Stimulated activated CD8-positive, alpha-beta memory T cell treated with anti-CD3 and anti-CD28 coated beads, Interleukin-12 subunit alpha, Interleukin-12 subunit beta, amount 100 ng/mL, for 1 hour (primary cell): ENCODE measurements at regions not wholly inside any gene's neighbourhood (a gene's known extent, or its start where the extent isn't known, plus 50 kb on each side); places are given as distances from the start of the nearest gene placed in this dataset.
"Not testable (repeated sequence)": the region's sequence is repeated elsewhere in the genome, so short reads cannot be mapped to it uniquely, and the experiment has no call there.

Experiments used
- DNase-seq: peaks from one replicate; pipeline ENCODE4 v3.0.0-alpha.2; 2020; ENCODE audit warnings: low read depth

DNA sequence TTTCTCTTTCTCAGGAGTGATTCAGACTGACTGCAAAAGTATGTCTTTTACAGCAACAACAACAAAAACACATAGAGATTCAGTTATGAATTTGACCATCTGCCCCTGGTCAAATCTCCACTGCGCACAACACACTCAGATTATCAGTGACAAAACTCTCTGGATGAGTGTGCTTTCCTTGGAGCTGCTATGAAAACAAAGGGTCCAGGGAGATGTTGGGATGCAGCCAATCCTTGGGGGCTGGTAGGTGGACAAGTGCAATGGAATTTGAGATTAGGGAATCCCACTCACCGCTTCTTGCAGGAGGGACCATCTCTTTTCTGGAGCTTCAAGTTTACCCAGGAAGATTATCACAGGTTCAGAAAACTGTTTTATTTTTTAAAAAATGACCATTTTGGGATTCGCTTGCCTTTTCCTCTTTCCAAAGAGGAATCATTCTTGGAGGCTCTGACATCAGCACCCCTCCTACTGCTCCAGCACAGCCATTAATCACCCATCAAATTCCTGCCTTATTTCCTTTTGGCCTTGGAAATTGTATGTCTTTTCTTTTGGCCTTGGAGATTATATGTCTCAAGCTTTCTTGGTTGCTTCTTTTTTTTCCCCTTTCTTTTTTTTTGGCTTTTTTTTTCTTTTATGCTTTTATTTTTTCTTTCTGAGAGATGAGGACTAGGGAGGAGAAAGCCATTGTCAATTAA is 311.8 kb downstream of the TSHZ3 start:
- DNase-seq, result no peak

DNA sequence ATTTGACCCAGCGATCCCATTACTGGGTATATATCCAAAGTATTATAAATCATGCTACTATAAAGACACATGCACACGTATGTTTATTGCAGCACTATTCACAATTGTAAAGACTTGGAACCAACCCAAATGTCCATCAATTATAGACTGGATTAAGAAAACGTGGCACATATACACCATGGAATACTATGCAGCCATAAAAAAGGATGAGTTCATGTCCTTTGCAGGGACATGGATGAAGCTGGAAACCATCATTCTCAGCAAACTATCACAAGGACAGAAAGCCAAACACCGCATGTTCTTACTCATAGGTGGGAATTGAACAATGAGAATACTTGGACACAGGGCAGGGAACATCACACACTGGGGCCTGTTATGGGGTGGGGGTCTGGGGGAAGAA is 317.8 kb downstream of the TSHZ3 start:
- not testable (repeated sequence) for DNase-seq

DNA sequence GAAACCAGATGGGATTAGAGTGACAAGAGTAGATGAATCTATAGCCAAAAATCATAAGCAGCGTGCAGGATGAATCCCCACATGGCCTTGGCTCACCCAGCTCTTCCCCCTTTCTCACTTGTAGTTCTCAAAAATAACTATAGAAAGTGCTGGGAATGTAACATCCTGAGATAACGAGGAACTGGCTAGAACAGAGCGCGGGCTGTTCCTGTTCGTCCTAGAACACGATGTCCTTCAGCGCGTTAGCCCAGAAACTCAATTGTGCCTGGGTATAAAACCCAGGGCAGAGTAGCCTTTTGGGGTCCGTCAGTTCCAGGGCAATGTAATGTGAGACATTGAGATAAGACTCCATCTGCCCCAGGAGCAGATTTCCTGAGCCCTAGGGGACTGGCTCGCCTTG is 326.2 kb downstream of the TSHZ3 start:
- no peak for DNase-seq

DNA sequence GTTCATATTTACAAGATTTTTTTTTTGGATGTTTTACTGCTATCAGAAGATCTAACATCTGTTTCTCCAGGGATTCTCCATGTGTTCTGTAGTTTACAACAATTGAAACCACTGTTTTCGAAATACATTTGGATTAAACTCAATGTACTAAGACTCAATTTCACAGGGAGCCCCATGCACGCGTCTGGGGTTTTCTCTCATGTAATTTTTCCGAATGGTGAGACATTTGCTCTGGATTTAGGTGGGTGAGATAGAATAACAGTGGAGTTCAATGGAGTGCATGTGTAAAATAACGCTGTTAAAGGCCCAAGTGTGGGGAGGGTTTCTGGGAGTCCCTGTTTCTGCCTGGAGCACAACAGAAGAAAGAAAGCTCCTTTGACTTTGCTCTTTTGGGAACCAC is 330.3 kb downstream of the TSHZ3 start:
- DNase-seq, result no peak

DNA sequence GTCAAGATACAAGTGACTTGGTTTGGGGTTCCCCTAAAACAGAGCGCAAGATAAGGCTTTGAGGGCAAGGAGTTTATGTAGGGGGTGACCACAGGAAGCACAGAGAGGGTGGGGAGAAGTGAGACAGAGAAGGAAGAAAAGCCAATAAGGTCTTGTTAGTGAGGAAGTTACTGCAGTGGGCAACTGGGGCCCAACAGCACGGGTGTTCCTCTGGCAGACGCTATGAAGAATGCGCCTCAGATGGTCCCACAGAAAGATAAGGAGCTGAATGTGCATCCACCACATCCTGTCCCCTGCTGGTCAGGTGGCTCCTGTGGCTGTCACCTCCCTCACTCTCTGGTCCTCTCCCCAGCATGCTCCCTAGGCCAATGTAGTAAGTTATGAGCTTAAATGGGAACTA is 333.5 kb downstream of the TSHZ3 start:
- no peak for DNase-seq

DNA sequence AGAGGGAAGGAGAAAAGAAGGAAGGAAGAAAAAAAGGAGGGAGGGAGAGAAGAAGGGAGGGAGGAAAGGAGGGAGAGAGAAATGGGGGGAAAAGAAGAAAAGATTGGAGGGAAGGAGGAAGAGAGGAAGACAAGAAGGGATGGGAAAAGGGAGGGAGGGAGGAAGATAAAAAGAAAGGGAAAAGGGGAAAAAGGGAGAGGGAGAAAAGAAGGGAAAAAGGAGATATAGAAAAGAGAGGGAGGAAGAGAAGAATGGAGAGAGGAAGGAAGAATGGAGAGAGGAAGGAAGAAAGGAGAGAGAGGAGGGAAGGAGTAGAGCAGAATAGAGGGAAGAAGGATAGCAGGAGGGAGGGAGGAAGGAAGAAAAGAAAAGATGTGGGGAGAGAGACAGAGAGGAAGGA is 334.6 kb downstream of the TSHZ3 start:
- no peak for DNase-seq

DNA sequence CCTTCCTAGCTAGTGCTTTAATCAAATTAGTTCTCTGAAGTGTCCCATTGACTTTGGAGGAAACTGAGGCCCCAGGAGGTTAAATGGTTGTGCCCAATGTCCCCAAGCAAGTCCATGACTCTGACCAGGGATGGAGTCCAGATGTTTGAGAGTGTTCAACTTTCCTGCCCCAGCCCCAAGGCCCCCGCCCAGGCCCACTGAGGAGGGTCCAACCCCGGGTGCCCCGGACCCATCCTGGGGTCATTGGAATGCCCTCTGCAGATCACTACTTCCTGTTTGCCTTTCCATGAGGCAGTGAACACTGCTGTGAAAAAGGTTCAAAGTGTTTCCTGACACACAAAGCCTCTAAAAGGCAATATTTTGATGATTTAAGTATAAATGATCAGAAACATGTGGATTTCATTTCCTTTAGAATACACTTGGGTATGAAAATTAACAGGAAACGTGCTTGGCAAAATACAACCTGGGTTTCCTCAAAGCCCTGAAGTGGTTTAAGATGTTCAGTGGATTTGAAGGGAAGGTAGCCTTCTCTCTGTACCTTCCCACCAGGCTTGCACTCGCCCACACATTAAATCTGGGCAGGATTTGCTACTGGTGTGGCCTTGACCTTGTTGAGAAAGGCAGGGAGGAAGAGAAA is 335.7 kb downstream of the TSHZ3 start:
- no peak for DNase-seq

DNA sequence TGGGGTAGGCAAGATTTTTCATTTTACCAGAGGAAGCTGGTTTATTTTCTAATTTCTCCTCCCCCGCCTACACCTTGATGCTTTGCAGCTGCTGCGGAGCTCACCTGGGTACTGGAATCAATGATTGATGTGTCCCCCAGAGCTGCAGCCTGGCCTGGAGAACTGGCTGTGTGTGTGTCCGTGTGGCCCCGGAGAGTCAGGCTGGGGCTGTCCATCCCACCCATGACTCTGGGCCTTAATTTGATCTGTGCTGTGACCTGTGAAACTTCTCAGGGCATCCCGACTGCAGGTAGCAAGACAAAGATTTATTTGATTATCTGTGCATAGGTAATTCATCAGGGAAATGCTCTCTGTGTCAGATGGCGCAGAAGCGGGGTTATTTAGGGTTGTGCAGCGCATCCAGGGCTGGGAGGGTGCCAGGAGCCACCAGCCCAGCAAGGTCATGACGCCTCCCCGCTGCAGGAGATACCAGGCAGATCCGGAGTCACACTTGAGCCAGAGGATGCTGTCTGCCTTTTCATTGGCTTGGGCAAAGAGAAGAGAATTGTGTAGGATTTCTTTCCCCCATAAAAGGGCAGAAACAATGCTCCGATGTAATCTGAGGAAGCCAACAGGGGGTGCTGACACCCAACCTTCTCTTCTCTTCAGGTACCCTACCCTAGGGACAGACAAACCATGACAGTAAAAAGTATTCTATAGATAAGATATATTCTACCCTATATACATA is 346.6 kb downstream of the TSHZ3 start:
- no peak for DNase-seq

DNA sequence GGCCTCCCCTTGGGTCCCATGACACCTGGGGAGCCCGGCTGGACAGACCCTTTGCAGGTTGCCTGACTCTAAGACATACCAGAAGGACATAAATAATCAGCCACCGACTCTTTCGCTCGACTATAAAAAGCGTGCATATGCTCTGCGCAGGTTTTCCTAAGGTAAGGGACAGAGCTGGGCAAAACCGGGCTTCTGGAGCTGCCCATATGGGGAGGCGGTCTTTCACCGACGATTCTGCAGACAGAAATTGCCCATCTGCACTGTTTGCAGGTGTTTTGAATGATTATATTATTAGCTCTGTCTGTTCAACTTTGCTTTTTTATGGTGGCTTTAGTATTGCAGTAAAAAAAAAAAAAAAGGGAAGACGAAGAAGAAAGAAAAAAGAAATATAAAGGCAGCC is 347.2 kb downstream of the TSHZ3 start:
- DNase-seq, result no peak

DNA sequence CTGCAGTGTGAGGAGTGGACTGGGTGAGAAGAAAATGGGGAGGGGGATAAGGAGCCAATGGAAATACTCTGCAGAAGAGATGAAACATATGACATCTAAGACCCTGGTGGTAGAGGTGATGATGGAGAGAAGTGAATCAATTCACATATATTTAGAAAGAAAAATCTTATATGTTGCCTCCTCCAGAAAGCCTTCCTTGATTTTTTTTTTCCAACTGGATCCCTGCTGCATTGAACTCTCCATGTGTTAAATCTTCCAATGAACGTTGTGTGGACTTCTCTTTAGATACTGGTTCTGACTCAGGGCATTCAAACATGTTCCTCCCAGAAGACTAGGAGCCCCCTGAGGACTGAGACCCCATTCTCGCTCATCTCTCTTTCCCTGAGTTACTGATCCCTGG is 348.3 kb downstream of the TSHZ3 start:
- no peak for DNase-seq

DNA sequence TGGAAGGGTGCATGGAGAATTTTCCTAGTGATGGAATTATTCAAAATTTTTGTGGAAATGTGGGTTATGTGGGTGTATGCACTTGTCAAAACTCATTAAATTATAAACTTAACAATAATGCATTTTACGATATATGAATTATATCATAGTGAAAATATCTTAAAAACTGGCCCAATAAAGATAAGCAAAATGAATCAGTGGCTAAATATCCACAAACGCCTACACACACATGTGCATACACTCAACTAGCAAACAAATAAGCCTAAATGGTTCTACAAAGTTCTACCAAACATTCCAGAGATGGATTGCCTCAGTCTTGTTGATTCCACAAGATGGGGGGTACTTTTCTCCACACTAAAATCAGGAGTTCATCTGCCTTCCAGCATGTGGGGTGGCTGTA is 349.5 kb downstream of the TSHZ3 start:
- no peak for DNase-seq

DNA sequence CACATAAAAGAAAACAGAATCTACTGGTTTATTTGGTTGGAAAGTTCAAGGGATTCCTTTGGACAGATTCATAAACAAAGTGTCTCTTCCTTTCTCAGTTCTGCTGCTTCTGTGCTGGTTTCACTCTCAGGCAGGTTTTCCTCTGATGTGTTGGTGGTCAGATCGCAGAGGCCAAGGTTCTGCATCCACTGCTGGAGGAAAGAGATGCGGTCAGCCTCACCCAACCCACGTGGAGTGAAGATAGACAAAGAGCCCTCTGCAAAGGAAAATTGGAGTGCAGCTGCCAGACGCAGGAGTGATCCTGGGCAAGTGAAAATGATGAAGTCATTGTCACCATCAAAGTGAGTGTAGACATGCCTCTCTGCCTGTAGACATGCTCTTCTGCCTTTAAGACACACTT is 352.0 kb downstream of the TSHZ3 start:
- no peak for DNase-seq

DNA sequence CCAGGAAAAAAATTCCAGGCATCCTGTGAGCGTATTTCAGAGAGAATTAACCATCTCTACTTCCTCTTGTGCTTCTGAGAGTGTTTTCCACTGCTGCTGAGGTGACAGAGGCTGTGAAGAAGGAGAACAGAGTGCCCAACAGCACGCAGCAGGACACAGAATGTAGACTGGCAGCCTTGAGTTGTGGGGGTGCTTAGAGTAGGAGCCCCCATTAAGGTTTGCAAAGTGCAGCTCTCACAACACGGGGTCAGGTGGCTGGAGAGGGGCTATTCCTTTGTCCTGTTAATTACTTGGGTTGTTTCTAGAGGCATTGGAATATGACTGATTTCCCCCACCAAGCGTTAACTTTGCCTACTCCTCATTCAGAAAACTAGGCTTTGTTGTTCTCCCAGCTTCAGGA is 370.6 kb downstream of the TSHZ3 start:
- DNase-seq, result no peak

DNA sequence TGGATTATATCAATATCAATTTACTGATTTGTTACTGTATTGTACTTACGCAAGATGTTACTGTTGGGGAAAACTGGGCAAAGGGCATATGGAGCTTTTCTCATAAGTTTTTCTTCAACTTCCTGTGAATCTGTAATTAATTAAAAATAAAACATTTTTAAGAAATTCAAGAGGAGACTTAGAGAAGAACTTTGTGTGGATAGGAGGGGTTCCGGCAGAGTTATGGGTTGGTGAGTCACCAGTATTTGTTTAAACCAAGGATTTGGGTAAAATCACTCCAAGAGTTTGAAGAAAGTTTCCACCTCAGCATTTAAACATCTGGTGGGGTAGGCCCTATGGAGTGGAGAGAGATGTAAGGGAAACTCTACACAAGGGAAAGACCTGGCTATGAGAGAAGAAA is 379.6 kb downstream of the TSHZ3 start:
- no peak for DNase-seq

DNA sequence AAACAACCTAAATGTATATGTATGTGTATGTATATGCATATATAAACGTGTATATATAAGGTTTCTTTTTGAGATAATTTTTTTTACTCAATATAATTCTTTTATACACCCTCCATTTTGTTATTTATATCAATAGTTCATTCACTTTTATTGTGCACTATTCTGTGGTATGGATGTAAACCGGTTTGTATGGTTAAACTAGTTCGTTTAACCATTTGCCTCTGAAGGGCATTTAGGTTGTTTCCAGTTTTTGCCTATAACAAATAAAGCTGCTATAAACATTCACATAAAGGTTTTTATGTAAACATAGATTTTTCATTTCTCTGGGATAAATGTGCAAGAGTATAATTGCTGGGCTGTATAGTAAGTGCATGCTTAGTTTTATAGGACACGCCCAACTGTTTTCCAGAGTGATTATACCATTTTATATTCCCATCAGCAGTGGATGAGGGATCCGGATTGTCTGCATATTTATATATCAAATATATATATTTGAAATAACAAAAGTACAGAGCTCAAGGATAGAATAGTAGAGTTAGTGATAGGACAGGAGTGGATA is 380.3 kb downstream of the TSHZ3 start:
- no peak for DNase-seq

DNA sequence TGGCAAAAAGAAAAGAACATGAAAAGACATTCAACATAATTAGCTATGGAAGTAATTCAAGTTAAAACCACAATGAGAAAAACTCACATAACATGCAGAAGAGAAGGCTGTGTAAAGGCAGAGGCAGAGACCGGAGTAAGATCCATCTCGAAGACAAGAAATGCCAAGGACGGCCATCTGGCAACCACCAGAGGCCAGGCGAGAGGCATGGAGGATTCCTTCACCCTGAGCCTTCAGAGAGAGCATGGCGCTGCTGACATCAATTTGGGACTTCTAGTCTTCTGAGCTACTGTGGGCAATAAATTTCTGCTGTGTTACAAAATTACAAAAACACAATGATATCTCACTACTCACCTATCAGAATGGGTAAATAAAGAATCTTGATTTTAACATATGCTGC is 381.0 kb downstream of the TSHZ3 start:
- no peak for DNase-seq

DNA sequence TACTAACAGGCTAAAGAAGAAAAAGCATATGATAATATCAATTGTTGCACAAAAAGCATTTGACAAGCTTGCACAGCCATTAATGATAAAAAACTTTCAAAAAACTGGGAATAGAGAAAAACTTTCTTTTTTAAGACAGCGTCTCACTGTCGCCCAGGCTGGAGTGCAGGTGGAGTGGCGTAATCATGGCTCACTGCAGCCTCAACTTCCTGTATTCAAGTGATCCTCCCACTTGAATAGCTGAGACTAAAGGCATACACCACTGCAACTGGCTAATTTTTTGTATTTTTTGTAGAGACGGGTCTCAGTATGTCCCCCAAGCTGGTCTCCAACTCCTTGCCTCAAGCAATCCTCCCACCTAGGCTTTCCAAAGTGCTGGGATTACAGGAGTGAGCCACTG is 382.8 kb downstream of the TSHZ3 start:
- DNase-seq, result no peak

DNA sequence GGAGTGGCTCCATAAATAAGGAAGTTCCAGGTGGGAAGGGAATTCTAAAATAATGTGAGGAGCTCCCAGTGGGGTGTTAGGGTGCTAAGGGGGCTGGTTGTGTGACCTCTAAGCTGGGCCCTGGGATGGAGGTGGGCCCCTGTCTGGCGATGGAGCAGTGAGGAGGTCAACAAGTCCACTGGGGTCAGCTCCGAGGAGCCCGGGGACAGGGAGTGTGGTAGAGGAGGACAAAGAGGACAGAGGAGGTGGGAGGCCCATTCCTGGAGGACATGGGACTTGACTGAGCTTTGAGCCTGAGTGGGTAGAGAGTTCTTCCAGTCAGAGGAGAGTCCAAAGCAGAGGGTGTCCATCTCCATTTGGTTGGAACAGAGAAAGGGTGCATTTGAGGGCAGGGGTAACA is 390.2 kb downstream of the TSHZ3 start:
- no peak for DNase-seq

DNA sequence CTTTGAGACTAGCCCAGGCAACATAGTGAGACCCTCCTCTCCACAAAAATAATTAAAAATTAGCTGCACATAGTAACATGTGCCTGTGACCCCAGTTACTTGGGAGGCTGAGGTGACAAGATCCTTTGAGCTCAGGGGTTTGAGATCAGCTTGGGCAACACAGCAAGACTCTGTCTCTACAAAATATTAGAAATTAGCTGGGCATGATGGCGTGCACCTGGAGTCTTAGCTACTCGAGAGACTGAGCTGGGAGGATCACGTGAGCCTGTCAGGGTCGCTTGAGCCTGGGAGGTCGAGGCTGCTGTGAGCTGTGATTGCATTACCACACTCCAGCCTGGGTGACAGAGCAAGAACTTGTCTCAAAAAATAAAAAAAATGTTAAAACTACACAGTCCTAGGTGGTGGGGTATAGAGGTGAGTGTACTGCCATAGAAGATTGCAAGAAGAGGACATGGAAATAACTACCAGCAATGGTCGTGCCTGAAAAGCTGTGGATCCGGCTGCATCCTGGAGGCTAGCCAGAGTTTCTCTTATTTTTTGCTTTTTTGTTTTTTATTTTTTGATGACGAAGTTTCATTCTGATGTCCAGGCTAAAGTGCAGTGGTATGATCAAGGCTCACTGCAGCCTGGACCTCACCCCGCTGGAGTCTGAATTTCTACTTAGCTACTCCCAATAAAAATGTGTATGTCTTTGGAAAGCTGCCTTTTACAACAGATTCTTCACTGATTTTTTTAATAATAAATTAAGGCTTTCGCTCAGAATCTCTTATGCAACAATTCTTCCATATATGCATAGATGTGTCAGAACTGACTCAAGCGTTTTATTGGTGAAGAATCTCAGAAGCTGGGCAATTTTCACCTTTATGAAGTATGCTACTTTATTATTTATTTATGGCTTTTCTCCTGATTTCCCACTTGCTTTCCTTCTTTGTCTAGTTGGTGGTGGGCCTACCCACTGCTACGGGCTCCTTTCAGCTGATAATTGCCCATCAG is 393.8 kb downstream of the TSHZ3 start:
- no peak for DNase-seq

DNA sequence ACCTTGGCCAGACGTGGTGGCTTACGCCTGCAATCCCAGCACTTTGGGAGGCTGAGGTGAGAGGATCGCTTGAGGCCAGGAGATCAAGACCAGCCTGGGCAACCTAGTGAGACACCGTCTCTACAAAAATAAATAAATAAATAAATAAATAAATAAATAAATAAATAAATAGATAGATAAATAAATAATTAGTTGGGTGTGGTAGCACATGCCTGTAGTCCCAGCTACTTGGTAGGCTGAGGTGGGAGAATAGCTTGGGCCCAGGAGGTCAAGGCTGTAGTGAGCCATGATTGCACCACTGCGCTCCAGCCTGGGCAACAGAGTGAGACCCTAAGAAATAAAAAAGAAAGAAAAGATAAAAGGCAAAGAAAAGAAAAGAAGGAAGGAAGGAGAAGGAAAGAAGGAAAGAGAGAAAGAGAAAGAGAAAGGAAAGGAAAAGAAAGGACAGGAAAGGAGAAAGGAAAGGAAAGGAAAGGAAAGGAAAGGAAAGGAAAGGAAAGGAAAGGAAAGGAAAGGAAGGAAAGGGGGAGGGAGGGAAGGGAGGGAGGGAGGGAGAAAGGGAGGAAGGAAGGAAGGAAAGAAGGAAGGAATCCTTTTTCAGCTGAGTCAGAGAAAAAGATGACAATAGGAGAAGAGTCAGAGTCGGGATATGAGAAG is 404.8 kb downstream of the TSHZ3 start:
- not testable (repeated sequence) for DNase-seq

DNA sequence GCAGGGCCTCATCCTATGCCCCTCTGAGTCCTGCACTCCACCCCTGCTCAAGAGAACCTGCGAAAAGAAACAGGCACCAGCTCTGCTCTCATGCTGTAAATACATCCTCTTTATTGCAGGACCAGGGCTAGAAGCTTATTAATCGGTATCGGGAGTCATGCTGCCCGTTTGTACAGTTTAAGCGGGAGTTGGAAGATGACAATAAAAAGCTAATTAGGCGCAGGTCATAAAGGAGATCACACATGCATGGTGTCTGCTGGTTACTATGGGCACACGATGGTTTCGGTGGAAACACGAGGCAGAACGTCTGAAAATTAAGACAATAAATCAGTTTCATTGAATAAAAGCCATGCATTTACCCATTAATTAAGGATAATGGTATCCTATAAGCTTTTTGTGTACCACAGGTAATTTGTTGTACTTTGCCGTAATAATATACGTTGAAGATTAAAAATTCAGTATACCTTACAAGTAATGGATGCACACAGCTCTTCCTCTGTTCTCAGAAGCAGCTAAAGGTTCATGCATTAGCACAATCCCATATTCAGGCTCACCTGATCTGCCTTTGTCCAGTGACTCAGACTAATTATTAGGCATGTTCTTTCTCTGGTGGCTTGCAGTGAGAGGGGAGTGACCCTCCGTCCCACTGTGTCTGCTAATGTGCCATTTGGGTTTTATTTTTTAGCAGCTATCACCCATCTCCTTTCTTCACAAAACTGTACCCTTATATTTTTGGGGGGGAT is 406.0 kb downstream of the TSHZ3 start:
- no peak for DNase-seq
